MM.1S (cell line): ENCODE measurements at regions not wholly inside any gene's neighbourhood (a gene's known extent, or its start where the extent isn't known, plus 50 kb on each side); places are given as distances from the start of the nearest gene placed in this dataset.

ENCODE experiments used
- EZH2 ChIP-seq: fragments of 300-600 bp; sonication (generic); optimal IDR thresholded peaks from 2 replicates; pipeline ENCODE3; 2017; ENCODE audit warnings: low read depth, mild to moderate bottlenecking, antibody characterized with exemption, low read length, mixed read lengths
- TF ChIP-seq, protein P1 (sequence below): fragments of 300-600 bp; sonication (generic); IDR thresholded peaks from 2 replicates; pipeline ENCODE4 v1.5.1; 2016; ENCODE audit warnings: antibody characterized with exemption, low read length, mixed read lengths

DNA sequence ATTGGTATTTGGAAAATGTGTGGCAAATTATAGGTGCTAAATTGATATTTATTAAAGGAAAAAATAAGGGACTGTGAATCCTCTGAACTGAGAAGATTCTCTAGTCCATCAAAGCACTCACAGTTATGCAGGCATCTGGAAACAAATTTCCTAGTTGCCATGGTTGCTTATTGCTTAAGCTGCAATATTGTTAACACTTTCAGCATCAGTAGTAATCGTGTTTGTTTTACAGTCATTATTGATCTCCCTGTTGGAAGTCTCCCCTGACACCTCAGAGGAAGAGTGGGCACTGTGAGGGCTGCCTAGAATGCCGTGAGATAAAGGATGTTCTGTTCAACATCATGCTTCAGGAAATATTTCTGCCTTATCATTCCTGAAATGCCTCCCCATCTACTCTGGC, 2004.3 kb upstream of the ADGRL3 start:
- TF ChIP-seq, protein P1, sequence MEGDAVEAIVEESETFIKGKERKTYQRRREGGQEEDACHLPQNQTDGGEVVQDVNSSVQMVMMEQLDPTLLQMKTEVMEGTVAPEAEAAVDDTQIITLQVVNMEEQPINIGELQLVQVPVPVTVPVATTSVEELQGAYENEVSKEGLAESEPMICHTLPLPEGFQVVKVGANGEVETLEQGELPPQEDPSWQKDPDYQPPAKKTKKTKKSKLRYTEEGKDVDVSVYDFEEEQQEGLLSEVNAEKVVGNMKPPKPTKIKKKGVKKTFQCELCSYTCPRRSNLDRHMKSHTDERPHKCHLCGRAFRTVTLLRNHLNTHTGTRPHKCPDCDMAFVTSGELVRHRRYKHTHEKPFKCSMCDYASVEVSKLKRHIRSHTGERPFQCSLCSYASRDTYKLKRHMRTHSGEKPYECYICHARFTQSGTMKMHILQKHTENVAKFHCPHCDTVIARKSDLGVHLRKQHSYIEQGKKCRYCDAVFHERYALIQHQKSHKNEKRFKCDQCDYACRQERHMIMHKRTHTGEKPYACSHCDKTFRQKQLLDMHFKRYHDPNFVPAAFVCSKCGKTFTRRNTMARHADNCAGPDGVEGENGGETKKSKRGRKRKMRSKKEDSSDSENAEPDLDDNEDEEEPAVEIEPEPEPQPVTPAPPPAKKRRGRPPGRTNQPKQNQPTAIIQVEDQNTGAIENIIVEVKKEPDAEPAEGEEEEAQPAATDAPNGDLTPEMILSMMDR, result no peak
- no peak for TF ChIP-seq EZH2
